RWPE2 (cell line): ENCODE measurements at regions not wholly inside any gene's neighbourhood (a gene's known extent, or its start where the extent isn't known, plus 50 kb on each side); places are given as distances from the start of the nearest gene placed in this dataset.

Source experiments
- ATAC-seq: fragments of 200-7000 bp; cut with Tn5 transposase; 3 replicates; pipeline ENCODE4 v1.9.1; 2021; ENCODE audit warnings: low read depth
- DNase-seq: peaks from one replicate; pipeline ENCODE4 v3.0.0-alpha.2; 2020; ENCODE audit warnings: low spot score
- H3K27ac ChIP-seq: fragments of 450-650 bp; 2 replicates; pipeline ENCODE4 v1.5.1; 2017; ENCODE audit warnings: mild to moderate bottlenecking; ENCODE audit not compliant: poor library complexity, severe bottlenecking
- H3K27me3 ChIP-seq: fragments of 250-450 bp; sonication (Bioruptor Pico); 2 replicates; pipeline ENCODE4 v1.5.1; 2021; ENCODE audit warnings: mild to moderate bottlenecking, moderate library complexity; ENCODE audit not compliant: insufficient read depth, poor library complexity, severe bottlenecking
- H3K36me3 ChIP-seq: fragments of 250-450 bp; sonication (Bioruptor Pico); 2 replicates; pipeline ENCODE4 v1.5.1; 2020; ENCODE audit warnings: low read depth, mild to moderate bottlenecking, moderate library complexity
- H3K4me1 ChIP-seq: fragments of 250-450 bp; sonication (Bioruptor Pico); 2 replicates; pipeline ENCODE4 v1.5.1; 2021; ENCODE audit warnings: mild to moderate bottlenecking, moderate library complexity; ENCODE audit not compliant: insufficient read depth, poor library complexity, severe bottlenecking
- H3K4me3 ChIP-seq: fragments of 250-450 bp; sonication (Bioruptor Pico); 2 replicates; pipeline ENCODE4 v1.5.1; 2021; ENCODE audit warnings: mild to moderate bottlenecking, moderate library complexity; ENCODE audit not compliant: severe bottlenecking
- H3K9me3 ChIP-seq: fragments of 250-450 bp; sonication (Bioruptor Pico); 2 replicates; pipeline ENCODE4 v1.5.1; 2021; ENCODE audit warnings: mild to moderate bottlenecking, moderate library complexity; ENCODE audit not compliant: severe bottlenecking
- TF ChIP-seq, protein P1 (sequence below): fragments of 450-650 bp; IDR thresholded peaks from one replicate; pipeline ENCODE4 v1.5.1; 2017; ENCODE audit warnings: mild to moderate bottlenecking, moderate library complexity; ENCODE audit not compliant: poor library complexity, severe bottlenecking

DNA sequence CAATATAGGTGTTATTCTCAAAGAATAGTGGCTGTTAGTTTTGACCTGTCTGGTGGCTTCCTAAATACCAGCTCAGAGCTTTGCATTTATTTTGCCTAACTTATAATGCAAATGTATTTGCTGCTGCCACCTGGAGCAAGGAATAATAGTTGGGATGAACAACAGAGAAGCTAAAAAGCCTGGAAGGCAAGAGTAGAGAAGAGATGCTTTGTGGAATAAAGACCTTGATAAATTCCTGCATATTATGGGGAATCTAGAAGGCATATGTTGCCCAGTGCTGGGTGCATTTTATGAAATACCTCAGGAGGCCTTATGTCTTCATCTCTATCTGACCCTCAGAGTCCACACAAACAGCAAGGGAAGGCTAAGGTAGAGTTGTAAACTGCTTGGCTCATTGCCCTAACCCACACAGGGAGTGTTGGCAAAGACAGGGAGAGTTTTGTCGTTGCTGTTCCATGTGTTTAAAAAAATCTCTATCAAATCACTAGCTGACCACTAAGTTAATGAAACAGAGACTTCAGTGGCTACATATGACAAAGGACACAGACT is 53.7 kb upstream of the SCAF11 start:
- Histone ChIP-seq H3K9me3 (peaks cover 3% of the 10 kb centered on the region), H3K27me3 (no peaks in the 10 kb centered on the region), H3K4me3 (no peak overlapping the region), H3K4me1 (no peaks in the 10 kb centered on the region), H3K27ac (no peak overlapping the region), H3K36me3 (no peaks in the 10 kb centered on the region)
- TF ChIP-seq, protein P1, sequence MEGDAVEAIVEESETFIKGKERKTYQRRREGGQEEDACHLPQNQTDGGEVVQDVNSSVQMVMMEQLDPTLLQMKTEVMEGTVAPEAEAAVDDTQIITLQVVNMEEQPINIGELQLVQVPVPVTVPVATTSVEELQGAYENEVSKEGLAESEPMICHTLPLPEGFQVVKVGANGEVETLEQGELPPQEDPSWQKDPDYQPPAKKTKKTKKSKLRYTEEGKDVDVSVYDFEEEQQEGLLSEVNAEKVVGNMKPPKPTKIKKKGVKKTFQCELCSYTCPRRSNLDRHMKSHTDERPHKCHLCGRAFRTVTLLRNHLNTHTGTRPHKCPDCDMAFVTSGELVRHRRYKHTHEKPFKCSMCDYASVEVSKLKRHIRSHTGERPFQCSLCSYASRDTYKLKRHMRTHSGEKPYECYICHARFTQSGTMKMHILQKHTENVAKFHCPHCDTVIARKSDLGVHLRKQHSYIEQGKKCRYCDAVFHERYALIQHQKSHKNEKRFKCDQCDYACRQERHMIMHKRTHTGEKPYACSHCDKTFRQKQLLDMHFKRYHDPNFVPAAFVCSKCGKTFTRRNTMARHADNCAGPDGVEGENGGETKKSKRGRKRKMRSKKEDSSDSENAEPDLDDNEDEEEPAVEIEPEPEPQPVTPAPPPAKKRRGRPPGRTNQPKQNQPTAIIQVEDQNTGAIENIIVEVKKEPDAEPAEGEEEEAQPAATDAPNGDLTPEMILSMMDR: no peak
- no peak for DNase-seq
- ATAC-seq: no peak
